ENCODE measurements at regions not wholly inside any gene's neighbourhood (a gene's known extent, or its start where the extent isn't known, plus 50 kb on each side); places are given as distances from the start of the nearest gene placed in this dataset.

DNA sequence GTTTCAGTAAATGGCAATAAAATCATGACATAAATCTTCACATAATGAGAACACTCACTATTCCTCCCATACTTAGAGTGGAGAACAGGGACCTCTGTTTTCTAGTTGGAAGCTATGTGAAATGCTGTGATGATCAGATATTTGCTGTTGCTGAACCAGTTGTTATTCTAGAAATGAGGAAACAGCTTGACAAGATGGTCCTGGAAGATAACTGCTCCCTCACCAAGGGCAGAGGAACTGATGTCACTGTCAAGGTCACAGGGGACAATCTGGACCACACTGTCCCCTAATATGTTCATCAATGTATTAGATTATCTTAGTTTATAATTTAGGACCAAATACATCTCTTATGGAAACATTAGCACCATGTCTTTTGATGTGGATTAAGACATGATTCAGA lies 1173.3 kb downstream of the PCDH17 start:
- no peak overlapping the region for H3K4me3 ChIP-seq
- no peaks in the 10 kb centered on the region for H3K4me1 ChIP-seq (ENCODE audit: insufficient read depth)
- no peak overlapping the region for H3K27ac ChIP-seq
- no peaks in the 10 kb centered on the region for H3K27me3 ChIP-seq
- no peaks in the 10 kb centered on the region for H3K9me3 ChIP-seq
- H3K36me3 ChIP-seq, result no peaks in the 10 kb centered on the region
- TF ChIP-seq EP300 (IDR thresholded peaks at IDR 0.05), result no peak
- TF ChIP-seq, protein P1, sequence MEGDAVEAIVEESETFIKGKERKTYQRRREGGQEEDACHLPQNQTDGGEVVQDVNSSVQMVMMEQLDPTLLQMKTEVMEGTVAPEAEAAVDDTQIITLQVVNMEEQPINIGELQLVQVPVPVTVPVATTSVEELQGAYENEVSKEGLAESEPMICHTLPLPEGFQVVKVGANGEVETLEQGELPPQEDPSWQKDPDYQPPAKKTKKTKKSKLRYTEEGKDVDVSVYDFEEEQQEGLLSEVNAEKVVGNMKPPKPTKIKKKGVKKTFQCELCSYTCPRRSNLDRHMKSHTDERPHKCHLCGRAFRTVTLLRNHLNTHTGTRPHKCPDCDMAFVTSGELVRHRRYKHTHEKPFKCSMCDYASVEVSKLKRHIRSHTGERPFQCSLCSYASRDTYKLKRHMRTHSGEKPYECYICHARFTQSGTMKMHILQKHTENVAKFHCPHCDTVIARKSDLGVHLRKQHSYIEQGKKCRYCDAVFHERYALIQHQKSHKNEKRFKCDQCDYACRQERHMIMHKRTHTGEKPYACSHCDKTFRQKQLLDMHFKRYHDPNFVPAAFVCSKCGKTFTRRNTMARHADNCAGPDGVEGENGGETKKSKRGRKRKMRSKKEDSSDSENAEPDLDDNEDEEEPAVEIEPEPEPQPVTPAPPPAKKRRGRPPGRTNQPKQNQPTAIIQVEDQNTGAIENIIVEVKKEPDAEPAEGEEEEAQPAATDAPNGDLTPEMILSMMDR (IDR thresholded peaks at IDR 0.05), result no peak
- DNase-seq, result no peak
- intact Hi-C loops (cut with DNase I), result no loop called here

DNA sequence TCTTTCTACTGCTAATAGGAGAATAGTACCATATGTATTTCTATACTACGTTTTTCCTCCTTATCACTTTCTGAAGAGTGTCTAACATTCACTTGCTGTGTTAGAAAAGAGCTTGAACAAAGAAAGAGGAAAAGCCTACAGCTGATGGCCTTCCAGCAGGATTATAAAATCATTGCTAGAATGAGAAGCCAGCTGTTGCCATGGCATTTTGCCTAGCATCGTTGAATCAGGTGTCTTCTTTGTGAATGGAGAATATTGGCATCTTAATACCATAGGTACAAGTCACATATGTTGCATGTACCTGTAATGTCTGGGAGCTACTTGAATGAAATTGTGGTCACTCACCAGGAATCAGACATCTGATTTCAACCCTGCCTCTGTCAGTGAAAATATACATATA lies 1174.9 kb downstream of the PCDH17 start:
- no peak for DNase-seq
- TF ChIP-seq, protein P1 (IDR thresholded peaks at IDR 0.05), result no peak
- TF ChIP-seq POLR2A (IDR thresholded peaks at IDR 0.05), result no peak
- TF ChIP-seq EP300 (IDR thresholded peaks at IDR 0.05), result no peak
- H3K27ac ChIP-seq, result no peak overlapping the region
- H3K27me3 ChIP-seq, result no peaks in the 10 kb centered on the region
- intact Hi-C loops (cut with DNase I), result no loop called here
- no peaks in the 10 kb centered on the region for H3K4me1 ChIP-seq (ENCODE audit: insufficient read depth)
- H3K36me3 ChIP-seq, result no peaks in the 10 kb centered on the region
- H3K9me3 ChIP-seq, result no peaks in the 10 kb centered on the region
- WGBS, 3 donors, result 33 to 54% (median 41%) methylated on average over 2 of the region's 2 CpGs
- no peak overlapping the region for H3K4me3 ChIP-seq

DNA sequence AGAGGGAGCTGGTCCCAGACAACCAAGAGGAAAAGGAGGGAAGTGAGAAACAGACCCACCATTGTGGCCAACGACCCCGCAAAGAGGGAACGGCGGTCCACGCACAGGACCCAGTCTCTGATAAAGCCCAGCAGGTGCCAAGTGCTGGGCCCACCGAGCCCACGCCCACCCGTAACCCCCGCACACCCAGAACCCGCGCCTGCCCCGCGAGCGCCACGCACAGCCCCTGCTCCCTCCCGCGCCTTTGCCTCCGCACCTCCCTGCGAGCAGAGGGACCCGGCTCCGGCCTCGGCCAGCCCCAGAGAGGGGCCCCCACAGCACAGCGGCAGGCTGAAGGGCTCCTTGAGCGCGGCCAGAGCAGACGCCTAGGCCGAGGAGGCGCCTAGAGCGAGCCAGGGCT lies 1192.2 kb downstream of the PCDH17 start:
- Histone ChIP-seq H3K27me3 (no peaks in the 10 kb centered on the region), H3K4me3 (no peak overlapping the region), H3K36me3 (no peaks in the 10 kb centered on the region), H3K4me1 (ENCODE audit: insufficient read depth) (no peaks in the 10 kb centered on the region), H3K9me3 (no peaks in the 10 kb centered on the region), H3K27ac (no peak overlapping the region)
- TF ChIP-seq, protein P1 (IDR thresholded peaks at IDR 0.05), result no peak
- TF ChIP-seq POLR2A (IDR thresholded peaks at IDR 0.05) (no peak), EP300 (IDR thresholded peaks at IDR 0.05) (no peak)
- intact Hi-C loops (cut with DNase I), result no loop called here
- DNase-seq, result no peak
- WGBS, 3 donors, result 92 to 94% (median 92%) methylated on average over 29 of the region's 29 CpGs

DNA sequence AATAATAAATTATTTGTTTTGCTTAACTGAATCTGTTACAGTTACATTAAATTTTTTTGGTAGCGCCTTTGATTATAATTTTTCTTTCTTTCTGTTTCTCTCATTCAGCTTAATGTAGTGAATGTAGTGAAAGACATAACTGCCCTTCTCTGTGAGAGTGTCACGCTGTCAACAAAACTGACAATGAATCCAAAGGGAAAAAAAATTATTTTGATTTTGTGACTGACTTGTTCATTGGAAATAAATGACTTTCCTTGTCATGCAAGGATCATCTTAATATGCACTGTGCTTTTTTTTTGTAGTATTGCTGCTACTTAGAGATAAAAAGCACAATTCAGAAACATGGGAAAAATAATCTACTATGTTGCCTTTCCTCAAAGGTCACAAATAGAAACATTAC lies 1196.4 kb downstream of the PCDH17 start:
- TF ChIP-seq POLR2A (IDR thresholded peaks at IDR 0.05) (no peak), EP300 (IDR thresholded peaks at IDR 0.05) (no peak)
- TF ChIP-seq, protein P1 (IDR thresholded peaks at IDR 0.05), result no peak
- no peak for DNase-seq
- intact Hi-C loops (cut with DNase I), result no loop called here
- Histone ChIP-seq H3K4me3 (no peak overlapping the region), H3K27me3 (no peaks in the 10 kb centered on the region), H3K4me1 (ENCODE audit: insufficient read depth) (no peaks in the 10 kb centered on the region), H3K27ac (no peak overlapping the region), H3K36me3 (no peaks in the 10 kb centered on the region), H3K9me3 (no peaks in the 10 kb centered on the region)
- 88 to 91% (median 90%) methylated on average over 2 of the region's 2 CpGs for whole genome bisulfite sequencing, 3 donors

DNA sequence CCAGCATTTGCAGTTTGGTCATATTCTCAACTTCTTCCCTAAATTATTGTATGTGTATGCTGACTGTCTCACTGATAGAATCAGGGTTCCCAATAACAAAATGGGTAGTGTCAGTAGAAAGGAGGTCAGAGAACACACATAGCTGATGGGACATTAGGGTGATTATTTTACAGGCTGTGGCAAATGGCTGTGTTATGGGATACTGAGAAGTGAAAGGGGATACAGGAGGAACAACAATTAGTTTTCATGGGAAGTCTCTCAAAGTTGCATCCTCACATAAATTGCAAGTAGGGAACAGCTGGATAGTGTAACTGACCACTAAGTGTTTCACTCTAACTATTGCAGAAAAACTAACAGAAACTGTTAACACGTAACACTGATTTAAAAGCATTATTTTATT lies 1199.3 kb downstream of the PCDH17 start:
- intact Hi-C loops (cut with DNase I), result no loop called here
- 29 to 36% (median 34%) methylated on average over 1 of the region's 1 CpG for WGBS, 3 donors
- no peak for DNase-seq

More for the DNA sequence above, 1199.3 kb downstream of the PCDH17 start:
- Histone ChIP-seq H3K4me1 (ENCODE audit: insufficient read depth) (no peaks in the 10 kb centered on the region), H3K4me3 (no peak overlapping the region), H3K36me3 (no peaks in the 10 kb centered on the region), H3K27ac (no peak overlapping the region), H3K9me3 (no peaks in the 10 kb centered on the region), H3K27me3 (no peaks in the 10 kb centered on the region)
- TF ChIP-seq, protein P1 (IDR thresholded peaks at IDR 0.05), result no peak
- TF ChIP-seq EP300 (IDR thresholded peaks at IDR 0.05) (no peak), POLR2A (IDR thresholded peaks at IDR 0.05) (no peak)
